Endothelial cell of umbilical vein (primary cell): ENCODE measurements at regions not wholly inside any gene's neighbourhood (a gene's known extent, or its start where the extent isn't known, plus 50 kb on each side); places are given as distances from the start of the nearest gene placed in this dataset.
A peak's percentile ranks its signal among the peaks of the same experiment; 100 is the strongest.

Experiments
- BruUV-seq: library from RNA; stranded (reverse); fragments of 400-500 nt; replicated peaks from 2 replicates; lab custom pipeline; 2021; lab: Mats Ljungman, UMichigan
- CTCF ChIA-PET: fragments of 300-600, 350-600 bp; sonication (Branson Sonifier 250); formaldehyde crosslinking; loops from one replicate; lab custom pipeline; 2021; ENCODE audit warnings: antibody characterized with exemption, inconsistent platforms; lab: Charles Lee
- POLR2A ChIA-PET: fragments of 300-600, 350-600 bp; sonication (Branson Sonifier 250); formaldehyde crosslinking; loops from one replicate; lab custom pipeline; 2021; ENCODE audit warnings: antibody characterized with exemption, inconsistent platforms; lab: Charles Lee
- DNase-seq: peaks from one replicate; pipeline ENCODE4 v3.0.0-alpha.2; 2011; ENCODE audit warnings: low read depth, low spot score
- FAIRE-seq: peaks from 2 replicates; lab custom pipeline; 2011; peaks lifted over from hg19 to GRCh38; lab: Jason Lieb, UNC
- H2AFZ ChIP-seq: 2 replicates; pipeline ENCODE4 v1.6.0; 2012; ENCODE audit warnings: low read depth, low read length, control low read depth, inconsistent platforms
- H3K27ac ChIP-seq: 2 replicates; pipeline ENCODE4 v1.5.1; 2011; ENCODE audit warnings: low read depth, mild to moderate bottlenecking, control low read depth, low read length, moderate library complexity; ENCODE audit not compliant: insufficient read depth
- H3K27me3 ChIP-seq, 2 experiments: 2 replicates each; pipeline versions ENCODE4 v1.6.0 to v1.6.1; 2011; ENCODE audit warnings: low read length in 2 of 2, mixed read lengths in 1 of 2; ENCODE audit not compliant: control insufficient read depth in 2 of 2, insufficient read depth in 2 of 2
- H3K36me3 ChIP-seq, 2 experiments: 2 replicates in 1 of 2; 3 replicates in 1 of 2; pipeline ENCODE4 v1.5.1; 2011; ENCODE audit warnings: low read length in 2 of 2, mild to moderate bottlenecking in 1 of 2, moderate library complexity in 1 of 2; ENCODE audit not compliant: control insufficient read depth in 2 of 2, insufficient read depth in 2 of 2; ENCODE audit errors: extremely low read depth in 1 of 2
- H3K4me1 ChIP-seq: 3 replicates; pipeline ENCODE4 v1.5.1; 2011; ENCODE audit warnings: mild to moderate bottlenecking, low read length; ENCODE audit not compliant: control insufficient read depth, insufficient read depth; ENCODE audit errors: extremely low read depth
- H3K4me2 ChIP-seq: 2 replicates; pipeline ENCODE4 v1.6.1; 2011; ENCODE audit warnings: low read length, control low read depth, mixed read lengths; ENCODE audit not compliant: insufficient read depth
- H3K4me3 ChIP-seq, 3 experiments: fragments of 200-600 bp in 1 of 3; sonication (generic), shearing (Covaris generic) in 1 of 3; replicated peaks in 1 of 3; 2 replicates each; pipeline ENCODE4 v1.5.1; 2011 to 2016; ENCODE audit warnings: control low read depth in 3 of 3, low read length in 3 of 3, mild to moderate bottlenecking in 2 of 3, inconsistent platforms in 1 of 3, low read depth in 1 of 3, moderate library complexity in 1 of 3; ENCODE audit not compliant: insufficient read depth in 1 of 3
- H3K79me2 ChIP-seq: 2 replicates; pipeline ENCODE4 v1.6.0; 2012; ENCODE audit warnings: low read length, inconsistent platforms; ENCODE audit not compliant: control insufficient read depth, insufficient read depth
- H3K9ac ChIP-seq: replicated peaks from 2 replicates; pipeline ENCODE3; 2011; ENCODE audit warnings: low read length, control low read depth; ENCODE audit not compliant: insufficient read depth; ENCODE audit errors: extremely low read depth
- H3K9me1 ChIP-seq: replicated peaks from 3 replicates; pipeline ENCODE4 v1.6.0; 2011; ENCODE audit warnings: mild to moderate bottlenecking, low read length; ENCODE audit not compliant: control insufficient read depth, insufficient read depth; ENCODE audit errors: extremely low read depth
- H3K9me3 ChIP-seq: replicated peaks from 2 replicates; pipeline ENCODE4 v1.5.1; 2012; ENCODE audit warnings: low read length, inconsistent platforms; ENCODE audit not compliant: control insufficient read depth, insufficient read depth
- H4K20me1 ChIP-seq: replicated peaks from 2 replicates; pipeline ENCODE3; 2011; ENCODE audit warnings: mild to moderate bottlenecking, low read length; ENCODE audit not compliant: control insufficient read depth, insufficient read depth; ENCODE audit errors: extremely low read depth
- EZH2 ChIP-seq: IDR thresholded peaks from 2 replicates; pipeline ENCODE4 v1.6.1; 2012; ENCODE audit warnings: borderline replicate concordance, low read depth, mild to moderate bottlenecking, moderate library complexity, low read length, inconsistent platforms; ENCODE audit not compliant: severe bottlenecking
- FOS ChIP-seq: IDR thresholded peaks from 2 replicates; pipeline ENCODE4 v1.6.1; 2011; ENCODE audit warnings: mild to moderate bottlenecking, low read length, moderate library complexity, borderline replicate concordance; ENCODE audit not compliant: insufficient read depth
- GATA2 ChIP-seq: IDR thresholded peaks from 2 replicates; pipeline ENCODE4 v1.7.0; 2011; ENCODE audit warnings: low read depth, mild to moderate bottlenecking, moderate library complexity, mixed read lengths, low read length; ENCODE audit not compliant: insufficient read length, insufficient read depth
- JUN ChIP-seq: IDR thresholded peaks from 2 replicates; pipeline ENCODE4 v1.6.1; 2011; ENCODE audit warnings: borderline replicate concordance, low read depth; ENCODE audit not compliant: insufficient read length, insufficient read depth
- MYC ChIP-seq: IDR thresholded peaks from one replicate; pipeline ENCODE4 v1.6.1; 2011; ENCODE audit warnings: mild to moderate bottlenecking, low read depth, low read length
- POLR2A ChIP-seq: IDR thresholded peaks from 2 replicates; pipeline ENCODE4 v1.6.1; 2012; ENCODE audit warnings: low read depth, mild to moderate bottlenecking, control low read depth, low read length
- POLR2AphosphoS5 ChIP-seq: IDR thresholded peaks from 2 replicates; pipeline ENCODE4 v1.6.1; 2012; ENCODE audit warnings: low read depth, mild to moderate bottlenecking, control low read depth, low read length, moderate library complexity; ENCODE audit not compliant: insufficient read depth
- dilution Hi-C: fragments of 300-500 bp; cut with MboI; formaldehyde crosslinking; loops from one replicate; pipeline ENCODE4 v1.15.0; 2019; ENCODE audit warnings: low sequenced_read_pairs; ENCODE audit not compliant: extremely low pct_ligation_motif_present
- intact Hi-C: fragments of 100-400 bp; cut with micrococcal nuclease; formaldehyde crosslinking; loops from one replicate; pipeline ENCODE4 v1.10.0; 2022
- TF ChIP-seq, protein P1 (sequence below): IDR thresholded peaks from 2 replicates; pipeline ENCODE4 v1.6.1; 2011; ENCODE audit not compliant: insufficient read depth, insufficient read length
- TF ChIP-seq, protein P2 (sequence below), 2 donors: IDR thresholded peaks; 1 replicate in 1 of 2; 2 replicates in 1 of 2; pipeline ENCODE4 v1.5.1; 2011; ENCODE audit warnings: low read length in 2 of 2, mild to moderate bottlenecking in 2 of 2, moderate library complexity in 2 of 2, control low read depth in 1 of 2, inconsistent platforms in 1 of 2, low read depth in 1 of 2; ENCODE audit not compliant: insufficient read depth in 1 of 2; ENCODE audit errors: extremely low read depth in 1 of 2

- FAIRE-seq: peak; percentile 8
- intact Hi-C loops: no loop called here
Measured at GRCh38 chr6:56356426-56356825, 109.0 kb upstream of the COL21A1 start.

GRCh38 chr6:56353860-56354259 lies 106.5 kb upstream of the COL21A1 start:
- H3K4me3 ChIP-seq: no peak overlapping the region
- H2AFZ ChIP-seq: no peak overlapping the region
- H3K27me3 ChIP-seq: no peaks in the 10 kb centered on the region
- H3K4me1 ChIP-seq: peaks cover 7% of the 10 kb centered on the region
- CTCF ChIA-PET: interaction anchor here (1.0 to 1.6 kb wide), 4 partner anchors 18 to 242 kb away, joined by 3 to 7 read pairs (median 4); no protein-coding TSS in a partner anchor
- POLR2A ChIA-PET: no interaction called here
- H4K20me1 ChIP-seq: no peaks in the 10 kb centered on the region
- no peaks in the 10 kb centered on the region for H3K36me3 ChIP-seq
- intact Hi-C loops (no loop called here), dilution Hi-C loops (no loop called here)
- TF ChIP-seq GATA2 (no peak), POLR2AphosphoS5 (no peak), POLR2A (no peak), JUN (no peak), FOS (no peak), EZH2 (no peak), MYC (no peak)
- TF ChIP-seq, protein P1, sequence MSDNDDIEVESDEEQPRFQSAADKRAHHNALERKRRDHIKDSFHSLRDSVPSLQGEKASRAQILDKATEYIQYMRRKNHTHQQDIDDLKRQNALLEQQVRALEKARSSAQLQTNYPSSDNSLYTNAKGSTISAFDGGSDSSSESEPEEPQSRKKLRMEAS: no peak
- TF ChIP-seq, protein P2, sequence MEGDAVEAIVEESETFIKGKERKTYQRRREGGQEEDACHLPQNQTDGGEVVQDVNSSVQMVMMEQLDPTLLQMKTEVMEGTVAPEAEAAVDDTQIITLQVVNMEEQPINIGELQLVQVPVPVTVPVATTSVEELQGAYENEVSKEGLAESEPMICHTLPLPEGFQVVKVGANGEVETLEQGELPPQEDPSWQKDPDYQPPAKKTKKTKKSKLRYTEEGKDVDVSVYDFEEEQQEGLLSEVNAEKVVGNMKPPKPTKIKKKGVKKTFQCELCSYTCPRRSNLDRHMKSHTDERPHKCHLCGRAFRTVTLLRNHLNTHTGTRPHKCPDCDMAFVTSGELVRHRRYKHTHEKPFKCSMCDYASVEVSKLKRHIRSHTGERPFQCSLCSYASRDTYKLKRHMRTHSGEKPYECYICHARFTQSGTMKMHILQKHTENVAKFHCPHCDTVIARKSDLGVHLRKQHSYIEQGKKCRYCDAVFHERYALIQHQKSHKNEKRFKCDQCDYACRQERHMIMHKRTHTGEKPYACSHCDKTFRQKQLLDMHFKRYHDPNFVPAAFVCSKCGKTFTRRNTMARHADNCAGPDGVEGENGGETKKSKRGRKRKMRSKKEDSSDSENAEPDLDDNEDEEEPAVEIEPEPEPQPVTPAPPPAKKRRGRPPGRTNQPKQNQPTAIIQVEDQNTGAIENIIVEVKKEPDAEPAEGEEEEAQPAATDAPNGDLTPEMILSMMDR (IDR thresholded peaks at IDR 0.05; ENCODE audit: extremely low read depth in 1 of 2, insufficient read depth in 1 of 2, low read depth in 1 of 2, low read length in 2 of 2): no peak
- no peaks in the 10 kb centered on the region for H3K79me2 ChIP-seq
- no peak overlapping the region for H3K4me2 ChIP-seq
- DNase-seq (no peak), FAIRE-seq (no peak)
- no peaks in the 10 kb centered on the region for H3K9me3 ChIP-seq
- no TSS peak for BruUV-seq
- no peak overlapping the region for H3K27ac ChIP-seq
- no peak overlapping the region for H3K9ac ChIP-seq
- no peaks in the 10 kb centered on the region for H3K9me1 ChIP-seq

More at GRCh38 chr6:56356426-56356825, 109.0 kb upstream of the COL21A1 start:
- Histone ChIP-seq H3K4me3 (no peak overlapping the region), H3K9me1 (no peaks in the 10 kb centered on the region), H4K20me1 (no peaks in the 10 kb centered on the region), H3K36me3 (no peaks in the 10 kb centered on the region), H3K4me1 (peaks cover 17% of the 10 kb centered on the region), H2AFZ (peak overlapping the region; percentile 26), H3K27ac (no peak overlapping the region), H3K4me2 (peak overlapping the region; percentile 5), H3K27me3 (no peaks in the 10 kb centered on the region), H3K79me2 (no peaks in the 10 kb centered on the region), H3K9ac (no peak overlapping the region), H3K9me3 (no peaks in the 10 kb centered on the region)
- ChIA-PET CTCF (interaction anchor here (1.4 to 5.0 kb wide), 7 partner anchors 42 to 343 kb away, joined by 4 to 47 read pairs (median 6); no protein-coding TSS in a partner anchor), POLR2A (no interaction called here)
- TF ChIP-seq GATA2: no peak
- TF ChIP-seq, protein P2 (IDR thresholded peaks at IDR 0.05; ENCODE audit: extremely low read depth in 1 of 2, insufficient read depth in 1 of 2, low read depth in 1 of 2, low read length in 2 of 2): no peak
- dilution Hi-C loops: no loop called here
- no TSS peak for BruUV-seq
- DNase-seq: peak; percentile 59
